AG04450 (cell line): ENCODE measurements at regions not wholly inside any gene's neighbourhood (a gene's known extent, or its start where the extent isn't known, plus 50 kb on each side); places are given as distances from the start of the nearest gene placed in this dataset.

Experiments
- CTCF ChIA-PET: fragments of 300-600, 350-600 bp; formaldehyde crosslinking; extraction: SDS; loops from one replicate; lab custom pipeline; 2022; ENCODE audit warnings: antibody characterized with exemption, inconsistent platforms; lab: Charles Lee
- POLR2A ChIA-PET: fragments of 350-600 bp; formaldehyde crosslinking; extraction: SDS; loops from one replicate; lab custom pipeline; 2021; ENCODE audit warnings: antibody characterized with exemption, inconsistent platforms; lab: Yijun Ruan, JAX
- DNase-seq: peaks from one replicate; pipeline ENCODE4 v3.0.0-alpha.2; 2011; ENCODE audit warnings: low read depth, low spot score
- H3K27ac ChIP-seq: one replicate; pipeline ENCODE4 v1.5.1; 2012; ENCODE audit warnings: low read depth, low read length, control low read depth
- H3K27me3 ChIP-seq: one replicate; pipeline ENCODE4 v1.6.0; 2012; ENCODE audit warnings: low read length; ENCODE audit not compliant: control insufficient read depth, insufficient read depth
- H3K4me3 ChIP-seq: 2 replicates; pipeline ENCODE4 v1.5.1; 2011; ENCODE audit warnings: mild to moderate bottlenecking, low read depth, low read length, control low read depth
- H3K9me3 ChIP-seq: 2 replicates; pipeline ENCODE4 v1.5.1; 2012; ENCODE audit warnings: low read length; ENCODE audit not compliant: control insufficient read depth, insufficient read depth
- CTCF ChIP-seq: IDR thresholded peaks from 2 replicates; pipeline ENCODE4 v1.5.1; 2011; ENCODE audit warnings: low read depth, low read length, control low read depth, inconsistent platforms

DNA sequence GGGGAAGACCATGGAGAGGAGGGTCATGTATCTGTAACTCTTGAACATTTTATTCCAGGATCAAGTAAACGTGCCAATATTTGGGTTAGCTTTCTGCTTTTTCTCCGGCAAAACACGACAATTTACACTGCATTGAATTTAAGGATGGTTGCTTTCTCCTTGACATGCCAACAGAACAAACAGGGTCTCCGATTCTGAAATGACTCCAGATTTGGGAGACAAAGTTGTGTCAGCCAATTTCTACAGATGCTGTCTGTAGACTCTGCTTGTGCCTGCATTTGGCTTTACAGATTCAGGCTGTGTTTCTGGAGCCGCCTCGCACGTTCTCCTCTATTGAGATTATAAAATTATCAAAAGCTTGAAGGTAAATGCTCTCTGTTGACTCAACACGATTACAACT, 207.0 kb downstream of the ASMT start:
- Histone ChIP-seq H3K27ac (no peak overlapping the region), H3K4me3 (no peak overlapping the region), H3K27me3 (no peaks in the 10 kb centered on the region), H3K9me3 (peaks cover 40% of the 10 kb centered on the region)
- POLR2A ChIA-PET = no interaction called here
- no peak for DNase-seq
- CTCF ChIA-PET = no interaction called here
- no peak for TF ChIP-seq CTCF

DNA sequence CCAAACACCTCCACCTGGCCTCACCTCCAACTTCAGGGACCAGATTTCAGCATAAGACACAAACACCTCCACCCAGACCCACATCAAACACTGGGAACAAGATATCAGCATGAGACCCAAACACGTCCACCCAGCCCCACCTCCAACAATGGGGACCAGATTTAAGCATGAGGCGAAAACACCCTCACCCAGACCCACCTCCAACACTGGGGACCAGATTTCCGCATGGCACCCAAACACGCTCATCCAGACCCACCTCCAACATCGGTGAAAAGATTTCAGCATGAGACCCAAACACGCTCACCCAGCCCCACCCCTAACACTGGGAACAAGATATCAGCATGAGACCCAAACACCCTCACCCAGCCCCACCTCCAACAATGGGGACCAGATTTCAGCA, 210.0 kb downstream of the ASMT start:
- ChIA-PET CTCF (no interaction called here), POLR2A (no interaction called here)
- no peak for DNase-seq

GRCh38 chrX:1833656-1834360, 218.9 kb downstream of the ASMT start:
- CTCF ChIA-PET = no interaction called here
- H3K4me3 ChIP-seq = no peak overlapping the region
- TF ChIP-seq CTCF = no peak

More for the DNA sequence above, 210.0 kb downstream of the ASMT start:
- no peak overlapping the region for H3K4me3 ChIP-seq
- H3K27ac ChIP-seq = no peak overlapping the region
- no peaks in the 10 kb centered on the region for H3K27me3 ChIP-seq
- peaks cover 52% of the 10 kb centered on the region for H3K9me3 ChIP-seq
- TF ChIP-seq CTCF = no peak

DNA sequence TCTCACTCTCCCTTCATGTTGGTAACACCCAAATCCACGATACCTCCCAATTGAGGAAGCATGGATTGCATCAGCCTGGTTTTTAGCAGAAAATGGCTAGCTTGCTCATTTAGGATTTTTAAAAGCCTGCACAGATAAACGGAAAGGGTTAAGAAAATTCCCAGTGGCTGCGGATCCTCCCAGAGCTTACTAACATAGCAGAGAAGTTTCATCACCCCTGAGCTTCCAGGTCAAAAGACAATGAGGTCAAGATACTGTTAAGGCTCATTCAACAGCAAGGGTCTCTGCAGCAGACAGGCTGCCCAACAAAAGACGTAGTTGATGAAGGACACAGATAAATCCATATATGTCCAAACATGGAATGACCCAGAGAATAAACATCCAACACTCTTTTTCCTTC, 220.2 kb downstream of the ASMT start:
- Histone ChIP-seq H3K9me3 (peaks cover 46% of the 10 kb centered on the region), H3K27ac (no peak overlapping the region), H3K4me3 (no peak overlapping the region), H3K27me3 (no peaks in the 10 kb centered on the region)
- no peak for TF ChIP-seq CTCF
- CTCF ChIA-PET = no interaction called here
- POLR2A ChIA-PET = no interaction called here
- DNase-seq = no peak

More at GRCh38 chrX:1833656-1834360, 218.9 kb downstream of the ASMT start:
- POLR2A ChIA-PET = no interaction called here
- DNase-seq = no peak
- Histone ChIP-seq H3K9me3 (peaks cover 48% of the 10 kb centered on the region), H3K27ac (no peak overlapping the region), H3K27me3 (no peaks in the 10 kb centered on the region)

- CTCF ChIA-PET = no interaction called here
- Histone ChIP-seq H3K9me3 (peaks cover 46% of the 10 kb centered on the region), H3K4me3 (no peak overlapping the region), H3K27me3 (no peaks in the 10 kb centered on the region), H3K27ac (no peak overlapping the region)
- no peak for TF ChIP-seq CTCF
- POLR2A ChIA-PET = no interaction called here
- DNase-seq = no peak
These were observed 221.8 kb downstream of the ASMT start for GRCh38 chrX:1836683-1837082.
